ENCODE measurements at regions not wholly inside any gene's neighbourhood (a gene's known extent, or its start where the extent isn't known, plus 50 kb on each side); places are given as distances from the start of the nearest gene placed in this dataset.

- DNase-seq: no peak
Measured at GRCh38 chr9:18075253-18075952, 398.6 kb upstream of the ADAMTSL1 start.

- no peak for DNase-seq
Measured at GRCh38 chr9:18077941-18078678, 395.8 kb upstream of the ADAMTSL1 start.

- DNase-seq: no peak
Measured at GRCh38 chr9:18092138-18092537, 381.8 kb upstream of the ADAMTSL1 start.

GRCh38 chr9:18106006-18106560 is 367.9 kb upstream of the ADAMTSL1 start:
- DNase-seq: no peak

- no peak for DNase-seq
Measured at GRCh38 chr9:18109675-18110074, 364.3 kb upstream of the ADAMTSL1 start.

GRCh38 chr9:18111146-18111545 is 362.8 kb upstream of the ADAMTSL1 start:
- DNase-seq: no peak

GRCh38 chr9:18114559-18115475 is 359.1 kb upstream of the ADAMTSL1 start:
- DNase-seq: no peak

- no peak for DNase-seq
Measured at GRCh38 chr9:18118268-18118667, 355.7 kb upstream of the ADAMTSL1 start.

- DNase-seq: no peak
Measured at GRCh38 chr9:18122171-18122570, 351.8 kb upstream of the ADAMTSL1 start.

GRCh38 chr9:18124760-18125159 is 349.2 kb upstream of the ADAMTSL1 start:
- DNase-seq: no peak

- DNase-seq: no peak
Measured at GRCh38 chr9:18126831-18127498, 347.0 kb upstream of the ADAMTSL1 start.

GRCh38 chr9:18127499-18127875 is 346.5 kb upstream of the ADAMTSL1 start:
- DNase-seq: no peak

GRCh38 chr9:18129809-18130334 is 344.1 kb upstream of the ADAMTSL1 start:
- DNase-seq: no peak

GRCh38 chr9:18136354-18136994 is 337.5 kb upstream of the ADAMTSL1 start:
- no peak for DNase-seq

GRCh38 chr9:18137815-18138214 is 336.1 kb upstream of the ADAMTSL1 start:
- no peak for DNase-seq

GRCh38 chr9:18138656-18139055 is 335.3 kb upstream of the ADAMTSL1 start:
- DNase-seq: no peak

- no peak for DNase-seq
Measured at GRCh38 chr9:18141681-18142080, 332.3 kb upstream of the ADAMTSL1 start.

GRCh38 chr9:18143073-18143745 is 330.7 kb upstream of the ADAMTSL1 start:
- DNase-seq: no peak

GRCh38 chr9:18146329-18146728 is 327.6 kb upstream of the ADAMTSL1 start:
- no peak for DNase-seq

GRCh38 chr9:18149471-18150011 is 324.4 kb upstream of the ADAMTSL1 start:
- no peak for DNase-seq

GRCh38 chr9:18154661-18155060 is 319.3 kb upstream of the ADAMTSL1 start:
- DNase-seq: no peak

Measured in activated CD4-positive, CD25-positive, alpha-beta regulatory T cell (primary cell).